GM12891 (cell line): ENCODE measurements at regions not wholly inside any gene's neighbourhood (a gene's known extent, or its start where the extent isn't known, plus 50 kb on each side); places are given as distances from the start of the nearest gene placed in this dataset.

Source experiments
- PAX5 ChIP-seq: IDR thresholded peaks from 2 replicates; pipeline ENCODE4 v1.6.1; 2011; ENCODE audit warnings: low read length, moderate library complexity, mild to moderate bottlenecking; ENCODE audit not compliant: insufficient read depth, severe bottlenecking
- POLR2A ChIP-seq: IDR thresholded peaks from 2 replicates; pipeline ENCODE4 v1.6.1; 2011; ENCODE audit warnings: low read depth, low read length, control low read depth
- POLR2AphosphoS5 ChIP-seq: IDR thresholded peaks from 2 replicates; pipeline ENCODE4 v1.6.1; 2011; ENCODE audit warnings: low read depth, low read length, control low read depth
- POU2F2 ChIP-seq: IDR thresholded peaks from 2 replicates; pipeline ENCODE4 v1.6.1; 2011; ENCODE audit warnings: low read depth, mild to moderate bottlenecking, control low read depth, low read length, moderate library complexity
- SPI1 ChIP-seq: IDR thresholded peaks from 2 replicates; pipeline ENCODE4 v1.6.1; 2011; ENCODE audit warnings: low read depth, low read length, control low read depth
- TAF1 ChIP-seq: IDR thresholded peaks from 2 replicates; pipeline ENCODE4 v1.6.1; 2011; ENCODE audit warnings: low read depth, low read length, control low read depth

- TF ChIP-seq SPI1 (no peak), POLR2A (no peak), POLR2AphosphoS5 (no peak), POU2F2 (no peak), TAF1 (no peak), PAX5 (no peak)
These were observed 818.4 kb upstream of the CDH2 start for GRCh38 chr18:28995319-28995718.
